ENCODE measurements at regions not wholly inside any gene's neighbourhood (a gene's known extent, or its start where the extent isn't known, plus 50 kb on each side); places are given as distances from the start of the nearest gene placed in this dataset. TPM values are rescaled to one million over a fixed set of nuclear protein-coding genes. Genes with fewer than 3 reads are reported as not detected.
"Not testable (repeated sequence)": the region's sequence is repeated elsewhere in the genome, so short reads cannot be mapped to it uniquely, and the experiment has no call there.

GRCh38 chr15:22665711-22666110, 120.7 kb upstream of the NIPA1 start:
- not testable (repeated sequence) for DNase-seq

- DNase-seq, result not testable (repeated sequence)
Measured at GRCh38 chr15:22684786-22685185, 101.7 kb upstream of the NIPA1 start.

GRCh38 chr15:22699881-22700280, 86.6 kb upstream of the NIPA1 start:
- not testable (repeated sequence) for DNase-seq

- DNase-seq, result not testable (repeated sequence)
Measured at GRCh38 chr15:22710831-22711341, 75.6 kb upstream of the NIPA1 start.

GRCh38 chr15:22713933-22714332, 72.5 kb upstream of the NIPA1 start:
- not testable (repeated sequence) for DNase-seq

GRCh38 chr15:22714358-22715132, 71.9 kb upstream of the NIPA1 start:
- not testable (repeated sequence) for DNase-seq

- not testable (repeated sequence) for DNase-seq
Measured at GRCh38 chr15:22715133-22715845, 71.2 kb upstream of the NIPA1 start.

- DNase-seq, result not testable (repeated sequence)
Measured at GRCh38 chr15:22719980-22720379, 66.5 kb upstream of the NIPA1 start.

GRCh38 chr15:22726104-22726503, 60.3 kb upstream of the NIPA1 start:
- not testable (repeated sequence) for DNase-seq

- DNase-seq, result not testable (repeated sequence)
Measured at GRCh38 chr15:22735067-22735466, 51.4 kb upstream of the NIPA1 start.

- no peak for DNase-seq
Measured at GRCh38 chr15:22735781-22736180, 50.7 kb upstream of the NIPA1 start.

- not testable (repeated sequence) for DNase-seq
Measured at GRCh38 chr15:22736200-22736599, 50.2 kb upstream of the NIPA1 start.

Small RNA genes in the stretch of these regions (small RNA-seq; reads per million reads assigned to genes)
- gene AC138649.4 (not detected), gene RN7SL495P (not detected)

All from occipital lobe (tissue), 2 donors.